ENCODE measurements at regions not wholly inside any gene's neighbourhood (a gene's known extent, or its start where the extent isn't known, plus 50 kb on each side); places are given as distances from the start of the nearest gene placed in this dataset.

DNA sequence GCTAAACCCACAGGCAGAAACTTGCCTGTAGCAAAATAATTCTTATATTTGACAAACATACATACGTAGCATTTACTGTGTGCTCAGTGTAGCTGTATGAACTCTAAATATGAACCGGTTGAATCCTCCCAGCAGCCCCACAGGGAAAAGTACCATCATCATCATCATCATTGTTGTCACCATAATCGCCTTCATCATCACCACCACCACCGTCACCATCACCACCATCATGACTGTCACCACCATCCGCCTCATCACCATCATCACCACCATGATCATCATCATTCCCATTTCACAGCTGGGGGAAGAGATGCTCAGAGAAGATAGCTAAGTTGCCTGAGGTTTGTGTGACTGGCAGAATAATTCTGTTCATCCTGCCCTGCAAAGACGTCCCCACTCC lies 81.7 kb downstream of the IRF8 start:
- FAIRE-seq (no peak), ATAC-seq (no peak), DNase-seq (ENCODE audit: low read depth, low spot score) (no peak)
- H2AFZ ChIP-seq (ENCODE audit: control insufficient read depth, low read depth, low read length), result no peak overlapping the region
- H3K36me3 ChIP-seq (ENCODE audit: control insufficient read depth in 2 of 2, insufficient read depth in 2 of 2, low read length in 1 of 2), result no peaks in the 10 kb centered on the region
- BruUV-seq (replicated peaks), result no TSS peak
- H3K4me1 ChIP-seq (ENCODE audit: control insufficient read depth, insufficient read depth, low read length), result peaks cover 26% of the 10 kb centered on the region
- 98% methylated on average over 6 of the region's 6 CpGs for WGBS (ENCODE audit: insufficient coverage, insufficient replicate concordance, low lambda C conversion rate, missing lambda C conversion rate)
- H3K9ac ChIP-seq (ENCODE audit: control insufficient read depth, insufficient read depth, low read length), result no peak overlapping the region
- no peak overlapping the region for H3K4me2 ChIP-seq (ENCODE audit: control insufficient read depth, insufficient read depth)
- RAD21 ChIA-PET (ENCODE audit: unreplicated experiment), result interaction anchor here (0.9 to 1.6 kb wide), 3 partner anchors 159 to 161 kb away, joined by 3 to 9 read pairs (median 5); no protein-coding TSS in a partner anchor
- H4K20me1 ChIP-seq (ENCODE audit: control insufficient read depth, insufficient read depth), result no peaks in the 10 kb centered on the region
- H3K9me3 ChIP-seq (replicated peaks; ENCODE audit: control insufficient read depth, insufficient read depth, low read length), result no peaks in the 10 kb centered on the region
- intact Hi-C loops (cut with micrococcal nuclease; ENCODE audit: unreplicated experiment), result no loop called here
- no peak overlapping the region for H3K27ac ChIP-seq (ENCODE audit: control insufficient read depth, insufficient read depth)
- SMC1A ChIA-PET (ENCODE audit: uncharacterized antibody, unreplicated experiment), result interaction anchor here (0.6 to 2.8 kb wide), 6 partner anchors 10 to 243 kb away, joined by 3 to 9 read pairs (median 4); no protein-coding TSS in a partner anchor
- H3K27me3 ChIP-seq (replicated peaks in 1 of 2; ENCODE audit: control insufficient read depth in 2 of 2, insufficient read depth in 2 of 2, low read length in 1 of 2), result no peaks in the 10 kb centered on the region
- TF ChIP-seq CREM (IDR thresholded peaks at IDR 0.05; ENCODE audit: low read depth) (no peak), PAX8 (IDR thresholded peaks at IDR 0.05) (no peak), MTA2 (IDR thresholded peaks at IDR 0.05; ENCODE audit: low read depth) (no peak)
- H3K79me2 ChIP-seq (ENCODE audit: control insufficient read depth, insufficient read depth, low read length), result peaks cover 3% of the 10 kb centered on the region
- POLR2A ChIA-PET, result no interaction called here
- in situ Hi-C loops (cut with MboI), result no loop called here
- no peak overlapping the region for H3K4me3 ChIP-seq
- CTCF ChIA-PET, result interaction anchor here (1.1 to 6.9 kb wide), 9 partner anchors 9 to 537 kb away, joined by 3 to 60 read pairs (median 7); partner anchors contain the start of gene IRF8

GRCh38 chr16:85981826-85982562 lies 83.0 kb downstream of the IRF8 start:
- H3K36me3 ChIP-seq (ENCODE audit: control insufficient read depth in 2 of 2, insufficient read depth in 2 of 2, low read length in 1 of 2), result no peaks in the 10 kb centered on the region
- no peaks in the 10 kb centered on the region for H3K27me3 ChIP-seq (replicated peaks in 1 of 2; ENCODE audit: control insufficient read depth in 2 of 2, insufficient read depth in 2 of 2, low read length in 1 of 2)
- H3K27ac ChIP-seq (ENCODE audit: control insufficient read depth, insufficient read depth), result no peak overlapping the region
- peaks cover 39% of the 10 kb centered on the region for H3K4me1 ChIP-seq (ENCODE audit: control insufficient read depth, insufficient read depth, low read length)
- H3K4me2 ChIP-seq (ENCODE audit: control insufficient read depth, insufficient read depth), result no peak overlapping the region
- intact Hi-C loops (cut with micrococcal nuclease; ENCODE audit: unreplicated experiment), result no loop called here
- H3K79me2 ChIP-seq (ENCODE audit: control insufficient read depth, insufficient read depth, low read length), result peaks cover 3% of the 10 kb centered on the region
- H4K20me1 ChIP-seq (ENCODE audit: control insufficient read depth, insufficient read depth), result no peaks in the 10 kb centered on the region
- BruUV-seq (replicated peaks), result no TSS peak
- FAIRE-seq (no peak), DNase-seq (ENCODE audit: low read depth, low spot score) (no peak), ATAC-seq (no peak)
- RAD21 ChIA-PET (ENCODE audit: unreplicated experiment), result interaction anchor here (0.8 to 2.4 kb wide), 4 partner anchors 32 to 163 kb away, joined by 3 to 8 read pairs (median 5); no protein-coding TSS in a partner anchor
- POLR2A ChIA-PET, result interaction anchor here (0.6 to 0.7 kb wide), 2 partner anchors 35 to 93 kb away, joined by 5 read pairs; no protein-coding TSS in a partner anchor
- H2AFZ ChIP-seq (ENCODE audit: control insufficient read depth, low read depth, low read length), result no peak overlapping the region
- CTCF ChIA-PET, result interaction anchor here (0.7 to 6.9 kb wide), 8 partner anchors 31 to 536 kb away, joined by 3 to 60 read pairs (median 4); no protein-coding TSS in a partner anchor
- H3K9me3 ChIP-seq (replicated peaks; ENCODE audit: control insufficient read depth, insufficient read depth, low read length), result no peaks in the 10 kb centered on the region
- SMC1A ChIA-PET (ENCODE audit: uncharacterized antibody, unreplicated experiment), result interaction anchor here (0.8 to 2.8 kb wide), 5 partner anchors 9 to 87 kb away, joined by 3 to 9 read pairs (median 4); partner anchors contain the start of gene IRF8
- in situ Hi-C loops (cut with MboI), result no loop called here
- WGBS (ENCODE audit: insufficient coverage, insufficient replicate concordance, low lambda C conversion rate, missing lambda C conversion rate), result 68% methylated on average over 15 of the region's 16 CpGs
- H3K4me3 ChIP-seq, result no peak overlapping the region
- no peak overlapping the region for H3K9ac ChIP-seq (ENCODE audit: control insufficient read depth, insufficient read depth, low read length)
- TF ChIP-seq ATF2 (IDR thresholded peaks at IDR 0.05; ENCODE audit: low read length) (no peak), POLR2A (IDR thresholded peaks at IDR 0.05; ENCODE audit: low read depth, low read length) (no peak), POLR2AphosphoS2 (IDR thresholded peaks at IDR 0.05; ENCODE audit: low read depth, low read length) (no peak), ZNF384 (IDR thresholded peaks at IDR 0.05; ENCODE audit: borderline replicate concordance, low read depth, low read length) (no peak), IRF4 (IDR thresholded peaks at IDR 0.05; ENCODE audit: low read depth, low read length) (no peak), BHLHE40 (IDR thresholded peaks at IDR 0.05; ENCODE audit: borderline replicate concordance in 1 of 2, low read depth in 2 of 2, low read length in 1 of 2) (no peak), IRF5 (IDR thresholded peaks at IDR 0.05; ENCODE audit: borderline replicate concordance) (no peak), PML (IDR thresholded peaks at IDR 0.05; ENCODE audit: low read length) (no peak), SREBF2 (IDR thresholded peaks at IDR 0.05; ENCODE audit: low read length) (no peak)

All from GM12878 (cell line).